Stimulated activated CD8-positive, alpha-beta memory T cell treated with anti-CD3 and anti-CD28 coated beads, Interleukin-4, amount 100 ng/mL, for 4 hours (primary cell): ENCODE measurements at regions not wholly inside any gene's neighbourhood (a gene's known extent, or its start where the extent isn't known, plus 50 kb on each side); places are given as distances from the start of the nearest gene placed in this dataset.
"Not testable (repeated sequence)": the region's sequence is repeated elsewhere in the genome, so short reads cannot be mapped to it uniquely, and the experiment has no call there.

Experiments used
- DNase-seq, 2 donors: peaks; one replicate each; pipeline ENCODE4 v3.0.0-alpha.2; 2020; ENCODE audit warnings: low read depth in 2 of 2, low spot score in 1 of 2

GRCh38 chr4:188372058-188372457 is 232.8 kb downstream of the TRIML1 start:
- DNase-seq, result no peak

DNA sequence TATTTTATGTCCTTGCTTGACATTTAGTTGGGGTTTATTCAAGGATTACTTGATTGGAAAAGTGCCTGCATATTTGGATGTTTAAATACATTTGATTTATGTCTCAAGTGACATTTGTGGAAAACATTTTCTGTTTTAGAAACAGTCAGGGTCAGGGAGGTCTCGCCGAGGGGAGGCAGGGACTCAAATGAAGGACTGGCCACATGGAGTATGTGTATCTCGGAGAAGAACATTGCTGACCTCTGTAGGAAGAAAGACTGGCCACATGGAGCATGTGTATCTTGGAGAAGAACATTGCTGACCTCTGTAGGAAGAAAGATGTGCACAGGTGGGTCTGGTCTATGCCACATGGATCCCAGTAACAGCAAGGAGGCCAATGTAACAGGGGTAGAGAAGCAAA is 233.6 kb downstream of the TRIML1 start:
- DNase-seq, result no peak

DNA sequence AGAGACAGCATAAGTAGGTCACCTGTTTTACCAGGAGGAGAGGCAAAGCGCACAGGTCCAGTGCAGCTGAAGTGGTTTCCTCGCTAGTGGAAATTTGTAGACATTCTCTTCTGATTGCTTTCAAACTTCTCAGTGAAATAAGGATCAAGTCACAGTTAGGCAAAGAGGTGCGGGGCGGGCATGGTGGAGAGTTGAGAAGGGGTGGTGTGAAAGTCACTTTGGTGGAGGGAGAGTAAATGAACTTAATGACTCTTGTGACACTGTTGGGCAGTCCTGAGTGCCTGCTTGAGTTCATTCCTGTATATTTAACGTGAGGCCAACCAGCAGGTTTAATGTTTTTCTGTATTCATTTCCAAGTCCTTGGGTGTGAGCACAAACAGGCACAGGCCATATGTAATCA is 235.6 kb downstream of the TRIML1 start:
- DNase-seq, result no peak

DNA sequence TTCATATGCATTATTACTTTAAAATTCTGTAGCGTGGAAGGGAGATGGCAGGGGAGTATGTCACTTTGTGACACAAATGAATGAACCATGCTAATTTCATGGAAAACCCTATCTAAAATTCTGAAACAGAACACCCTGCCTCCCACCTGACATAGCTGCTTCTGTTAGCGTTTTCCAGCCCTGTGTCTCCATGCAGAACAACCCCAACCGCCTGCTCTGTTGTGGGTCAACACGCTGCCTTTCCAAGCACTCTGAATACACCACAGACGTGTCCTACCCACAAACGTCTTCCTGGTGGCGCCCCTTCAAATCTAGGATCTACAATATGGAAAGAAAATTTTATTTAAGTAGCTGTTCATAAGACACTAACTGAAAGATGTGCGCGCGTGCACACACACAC is 238.6 kb downstream of the TRIML1 start:
- DNase-seq, result no peak

- DNase-seq, result no peak
Measured at GRCh38 chr4:188383180-188383579, 243.9 kb downstream of the TRIML1 start.

- no peak for DNase-seq
Measured at GRCh38 chr4:188387179-188387791, 248.0 kb downstream of the TRIML1 start.

DNA sequence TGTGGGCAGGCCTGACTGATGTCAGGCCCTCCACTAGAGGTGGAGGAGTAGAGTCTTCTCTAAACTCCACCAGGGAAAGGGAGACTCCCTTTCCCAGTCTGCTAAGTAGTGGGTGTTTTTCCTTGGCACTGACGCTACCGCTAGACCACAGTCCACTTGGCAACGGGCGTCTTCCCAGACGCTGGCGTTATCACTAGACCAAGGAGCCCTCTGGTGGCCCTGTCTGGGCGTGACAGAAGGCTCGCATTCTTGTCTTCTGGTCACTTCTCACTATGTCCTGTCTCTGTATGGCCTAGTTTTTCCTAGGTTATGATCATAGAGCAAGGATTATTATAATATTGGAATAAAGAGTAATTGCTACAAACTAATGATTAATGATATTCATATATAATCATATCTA is 252.1 kb downstream of the TRIML1 start:
- DNase-seq, result not testable (repeated sequence)

DNA sequence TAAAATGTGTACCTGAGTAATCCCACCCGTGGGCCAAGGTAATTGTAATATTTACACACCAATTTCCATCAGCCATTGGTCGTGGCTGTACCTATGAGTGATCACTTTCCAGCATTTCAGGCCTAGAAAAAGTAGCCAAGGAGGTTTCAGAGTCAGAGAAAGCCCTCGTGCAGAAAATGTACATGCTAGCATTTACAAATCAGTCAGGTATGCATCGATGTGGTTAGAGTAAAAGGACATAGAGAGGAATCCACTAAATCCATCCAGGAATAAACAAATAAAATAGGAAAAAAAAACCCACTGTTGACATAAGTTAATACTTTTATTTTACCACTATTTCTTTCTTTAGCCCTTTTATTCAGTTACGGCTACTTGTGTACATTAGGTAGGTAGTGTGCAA is 256.8 kb downstream of the TRIML1 start:
- DNase-seq, result no peak

DNA sequence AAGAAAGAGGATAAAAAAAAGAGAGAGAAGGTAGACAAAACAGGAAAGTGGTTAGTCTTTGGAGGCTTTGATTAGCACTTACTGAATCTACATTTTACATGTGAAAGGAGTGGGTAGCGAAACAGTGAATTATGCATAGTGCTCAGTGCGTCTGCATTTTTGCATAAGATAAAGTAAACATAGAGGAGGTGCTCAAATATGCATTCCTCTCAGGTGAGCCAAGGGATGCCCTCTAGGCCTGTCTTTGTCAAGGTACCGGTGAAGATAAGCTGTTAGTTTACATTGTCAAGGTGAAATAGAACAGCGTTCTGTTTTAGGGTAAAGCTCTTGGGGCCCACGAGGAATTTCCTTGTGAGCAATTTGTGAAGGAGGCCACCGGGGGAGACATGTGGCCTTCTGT is 260.6 kb downstream of the TRIML1 start:
- no peak for DNase-seq

GRCh38 chr4:188400451-188400850 is 261.2 kb downstream of the TRIML1 start:
- no peak for DNase-seq

GRCh38 chr4:188403272-188403671 is 264.0 kb downstream of the TRIML1 start:
- DNase-seq, result no peak

DNA sequence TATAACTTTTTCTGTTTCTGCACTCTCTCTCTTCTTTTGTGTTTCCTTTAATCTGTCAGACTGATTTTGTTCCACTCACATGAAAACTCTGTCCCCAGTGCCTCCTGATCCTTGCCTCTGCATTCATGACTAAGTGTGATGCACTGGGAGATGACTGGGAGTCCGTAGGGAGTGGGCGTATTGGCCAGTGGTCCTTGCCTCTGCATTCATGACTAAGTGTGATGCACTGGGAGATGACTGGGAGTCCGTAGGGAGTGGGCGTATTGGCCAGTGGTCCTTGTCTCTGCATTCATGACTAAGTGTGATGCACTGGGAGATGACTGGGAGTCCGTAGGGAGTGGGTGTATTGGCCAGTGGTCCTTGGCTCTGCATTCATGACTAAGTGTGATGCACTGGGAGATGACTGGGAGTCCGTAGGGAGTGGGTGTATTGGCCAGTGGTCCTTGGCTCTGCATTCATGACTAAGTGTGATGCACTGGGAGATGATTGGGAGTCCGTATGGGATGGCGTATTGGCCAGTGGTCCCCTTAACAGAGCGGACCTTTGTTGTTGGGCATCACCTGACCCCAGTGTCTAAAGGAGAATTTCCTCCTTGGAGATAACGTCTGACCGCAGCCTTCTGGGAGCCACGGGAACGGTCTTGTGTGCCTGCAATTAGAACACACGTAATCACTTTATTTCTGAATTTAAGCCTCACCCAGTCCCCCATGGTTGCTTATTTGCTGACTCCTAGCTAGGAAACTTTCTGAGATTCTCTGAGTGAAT is 266.0 kb downstream of the TRIML1 start:
- DNase-seq, result not testable (repeated sequence)

- no peak for DNase-seq
Measured at GRCh38 chr4:188408244-188409030, 269.2 kb downstream of the TRIML1 start.

GRCh38 chr4:188409851-188410250 is 270.6 kb downstream of the TRIML1 start:
- no peak for DNase-seq

GRCh38 chr4:188411805-188412204 is 272.6 kb downstream of the TRIML1 start:
- no peak for DNase-seq

DNA sequence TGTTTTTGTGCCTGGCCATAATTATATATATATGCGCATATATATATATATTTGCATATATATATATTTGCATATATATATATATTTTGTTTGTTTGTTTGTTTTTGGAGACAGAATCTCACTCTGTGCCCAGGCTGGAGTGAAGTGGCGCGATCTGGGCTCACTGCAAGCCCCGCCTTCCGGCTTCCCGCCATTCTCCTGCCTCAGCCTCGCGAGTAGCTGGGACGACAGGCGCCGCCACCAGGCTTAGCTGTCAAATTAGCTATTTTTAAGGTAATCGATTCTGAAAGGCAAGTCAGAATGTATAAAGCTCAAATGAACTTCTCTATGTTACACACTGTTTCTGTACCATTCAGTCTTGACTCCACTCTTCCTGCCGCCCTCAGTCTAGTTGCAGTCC is 273.3 kb downstream of the TRIML1 start:
- no peak for DNase-seq

- DNase-seq, result no peak
Measured at GRCh38 chr4:188414441-188414840, 275.2 kb downstream of the TRIML1 start.

DNA sequence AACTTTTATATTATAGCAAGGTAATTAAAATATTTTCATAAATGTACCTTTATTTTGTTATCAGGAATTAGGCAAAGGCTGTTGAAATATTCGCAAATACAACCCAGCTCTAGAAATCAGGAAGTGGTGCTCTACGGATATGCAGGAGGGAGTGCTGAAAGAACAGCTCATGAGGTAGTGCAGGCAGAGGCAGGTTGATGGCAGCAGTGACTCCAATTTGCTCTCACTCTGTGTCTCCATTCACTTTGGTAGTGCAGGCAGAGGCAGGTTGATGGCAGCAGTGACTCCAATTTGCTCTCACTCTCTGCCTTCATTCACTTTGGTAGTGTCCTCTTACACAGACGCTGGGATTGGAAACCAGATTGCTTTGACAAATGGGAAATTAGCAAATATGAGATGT is 277.9 kb downstream of the TRIML1 start:
- no peak for DNase-seq

DNA sequence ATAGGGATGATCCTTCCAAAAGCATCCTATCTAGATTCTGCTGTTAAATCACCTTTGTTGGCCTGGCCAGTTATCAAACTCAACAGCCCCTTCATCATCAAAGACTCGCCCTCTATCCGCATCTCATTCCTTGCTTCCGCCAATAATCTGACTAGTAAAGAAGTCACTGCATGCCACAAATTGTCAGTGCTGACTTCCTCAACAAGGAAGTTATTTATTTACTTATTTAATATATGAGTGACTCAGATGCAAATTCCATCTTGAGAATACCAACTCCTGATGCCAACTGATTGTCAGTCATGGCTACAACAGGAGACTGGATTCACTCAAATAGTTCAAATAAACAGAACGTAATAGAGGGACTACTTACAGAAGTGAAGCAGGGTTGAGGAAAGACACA is 283.8 kb downstream of the TRIML1 start:
- DNase-seq, result no peak

GRCh38 chr4:188428935-188429334 is 289.7 kb downstream of the TRIML1 start:
- DNase-seq, result no peak

DNA sequence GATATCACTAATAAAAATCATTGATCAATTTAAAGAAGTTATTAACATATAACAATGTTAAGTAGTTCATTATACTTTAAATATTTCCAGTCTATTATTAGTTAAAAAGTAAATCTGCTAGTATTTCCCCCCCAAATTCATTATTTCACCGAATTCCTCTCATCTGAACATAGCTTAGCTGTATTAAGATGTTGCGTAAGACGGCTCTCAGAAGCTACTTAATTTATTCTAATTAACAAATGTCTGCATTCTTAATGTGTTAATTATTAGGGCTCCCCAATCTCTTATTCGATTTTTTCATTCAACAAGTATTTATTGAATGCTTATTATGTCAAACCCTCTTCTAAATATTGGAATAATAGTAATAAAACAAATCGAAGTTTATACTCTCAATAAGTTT is 290.7 kb downstream of the TRIML1 start:
- DNase-seq, result no peak

GRCh38 chr4:188430384-188430783 is 291.1 kb downstream of the TRIML1 start:
- DNase-seq, result no peak
